HG03354 (cell line): ENCODE measurements at regions not wholly inside any gene's neighbourhood (a gene's known extent, or its start where the extent isn't known, plus 50 kb on each side); places are given as distances from the start of the nearest gene placed in this dataset.

Source experiments
- ATAC-seq: cut with Tn5 transposase; IDR thresholded peaks from one replicate; pipeline ENCODE4 v1.9.1; 2021; ENCODE audit warnings: mild to moderate bottlenecking; ENCODE audit not compliant: unreplicated experiment, poor library complexity, severe bottlenecking

DNA sequence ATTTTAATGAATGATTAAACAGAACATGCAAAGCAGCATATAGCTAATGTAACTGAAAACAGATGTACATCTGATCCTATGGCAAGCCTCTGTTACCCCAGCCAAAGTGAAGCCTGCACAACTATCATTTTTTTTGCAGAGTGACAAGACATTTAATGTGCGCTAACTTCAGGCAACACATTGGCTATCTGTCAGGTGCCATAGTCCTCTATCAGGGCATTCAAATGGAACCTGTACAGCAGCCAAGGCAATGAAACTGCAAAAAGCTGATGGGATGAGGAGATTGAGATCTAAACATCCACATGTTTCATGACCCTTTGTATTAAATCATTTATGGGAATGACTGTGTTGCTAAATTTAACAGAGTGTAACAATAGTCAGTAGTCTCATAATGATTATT, 1088.5 kb upstream of the TMEM132C start:
- no peak for ATAC-seq

DNA sequence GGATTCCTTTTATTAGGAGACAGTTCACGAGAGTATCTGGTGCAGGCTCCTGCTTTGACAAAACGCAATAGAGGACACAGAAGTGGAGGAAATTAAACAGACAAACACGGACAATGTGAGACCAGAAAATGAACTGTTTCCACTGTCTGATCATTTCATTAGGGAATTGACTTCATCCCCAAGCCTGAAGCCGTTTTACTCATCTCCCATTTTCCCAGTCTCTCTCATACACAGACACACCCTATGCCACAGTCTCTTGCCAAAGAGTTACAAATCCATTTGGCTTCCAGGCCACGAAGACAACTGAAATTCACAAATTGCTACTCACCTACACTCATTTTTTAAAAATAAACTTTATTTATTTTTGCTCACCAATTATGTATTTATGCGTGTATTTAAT, 1087.8 kb upstream of the TMEM132C start:
- ATAC-seq: no peak

DNA sequence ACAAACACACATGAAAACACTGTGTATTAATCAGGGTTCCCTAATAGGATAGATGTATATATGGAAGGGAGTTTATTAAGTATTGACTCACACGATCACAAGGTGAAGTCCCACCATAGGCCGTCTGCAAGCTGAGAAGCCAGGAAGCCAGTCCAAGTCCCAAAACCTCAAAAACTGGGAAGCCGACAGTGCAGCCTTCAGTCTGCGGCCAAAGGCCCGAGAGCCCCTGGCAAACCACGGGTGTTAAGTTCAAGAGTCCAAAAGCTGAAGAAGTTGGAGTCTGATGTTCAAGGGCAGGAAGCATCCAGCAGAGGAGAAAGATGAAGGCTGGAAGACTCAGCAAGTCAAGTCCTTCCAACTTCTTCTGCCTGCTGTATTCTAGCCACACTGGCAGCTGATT, 1085.0 kb upstream of the TMEM132C start:
- no peak for ATAC-seq

DNA sequence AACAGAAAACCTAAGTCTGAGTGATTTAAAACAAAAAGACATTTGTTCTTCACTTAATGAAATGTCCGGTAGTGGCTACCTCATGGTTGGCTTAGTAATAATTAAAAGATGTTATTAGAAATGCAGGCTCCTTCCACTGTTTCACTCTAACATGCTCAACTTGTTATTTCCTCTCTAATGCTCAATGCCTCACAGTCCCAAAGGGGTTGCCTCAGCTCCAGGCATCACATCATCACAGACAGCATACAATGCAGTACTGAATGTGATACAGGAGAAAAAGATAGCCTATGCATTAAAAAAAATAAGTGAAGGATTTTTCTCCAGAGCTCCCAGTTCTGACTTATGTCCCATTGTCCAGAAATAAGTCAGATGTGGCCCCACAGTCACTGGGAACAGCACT, 1077.0 kb upstream of the TMEM132C start:
- no peak for ATAC-seq

DNA sequence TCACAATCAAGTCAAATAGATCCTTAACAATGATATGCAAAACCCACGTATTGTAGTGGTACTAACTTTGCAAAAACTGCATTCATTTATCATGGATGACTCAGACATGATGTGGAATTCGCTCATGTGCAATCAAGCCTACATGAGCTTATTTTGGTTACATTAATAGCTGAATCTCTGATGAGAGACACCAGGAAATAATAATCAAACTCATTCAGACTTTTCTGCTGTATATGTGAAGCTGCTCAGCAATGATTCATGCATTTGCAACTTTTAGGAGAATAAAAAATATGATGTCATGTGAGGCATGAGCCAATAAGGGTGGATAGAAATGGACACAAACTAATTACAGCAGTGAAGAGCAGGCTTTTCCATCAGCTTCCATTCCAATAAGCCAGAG, 1075.8 kb upstream of the TMEM132C start:
- no peak for ATAC-seq

DNA sequence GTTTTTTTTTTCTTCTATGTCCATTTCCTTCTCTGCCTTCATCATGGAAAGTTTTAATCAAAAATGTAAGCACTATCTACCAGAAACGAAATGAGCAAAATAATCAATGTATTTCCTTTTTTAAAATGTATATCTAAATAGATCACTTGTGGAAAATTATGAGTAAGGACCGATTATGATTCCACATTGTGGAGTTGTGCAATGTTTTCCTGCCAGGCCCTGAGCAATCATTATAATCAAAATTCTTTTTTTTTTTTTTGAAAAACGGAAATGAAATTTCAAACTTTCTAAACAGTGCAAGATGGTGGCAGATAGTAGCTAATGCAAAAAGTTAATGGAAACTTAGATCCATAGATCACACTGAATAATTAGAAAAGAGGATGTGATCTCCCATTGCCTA, 1074.6 kb upstream of the TMEM132C start:
- ATAC-seq: no peak

DNA sequence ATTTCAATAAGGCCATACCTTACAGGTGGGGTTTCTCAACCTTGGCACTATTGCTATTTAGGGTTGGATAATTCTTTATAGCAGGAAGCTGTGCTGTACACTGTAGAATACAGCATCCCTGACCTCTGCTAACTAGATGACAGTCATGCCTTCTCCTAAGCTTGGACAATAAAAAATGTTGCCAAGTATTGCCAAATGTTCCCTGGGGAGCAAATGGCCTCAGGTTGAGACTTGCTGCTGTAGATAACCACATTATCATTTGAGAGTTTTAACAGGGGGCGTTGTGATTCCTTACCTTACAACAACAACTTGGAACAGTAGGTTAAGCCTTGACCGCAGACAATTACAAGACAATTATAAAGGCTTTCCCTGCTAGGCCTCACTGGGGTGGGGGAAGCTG, 1073.6 kb upstream of the TMEM132C start:
- ATAC-seq: no peak

DNA sequence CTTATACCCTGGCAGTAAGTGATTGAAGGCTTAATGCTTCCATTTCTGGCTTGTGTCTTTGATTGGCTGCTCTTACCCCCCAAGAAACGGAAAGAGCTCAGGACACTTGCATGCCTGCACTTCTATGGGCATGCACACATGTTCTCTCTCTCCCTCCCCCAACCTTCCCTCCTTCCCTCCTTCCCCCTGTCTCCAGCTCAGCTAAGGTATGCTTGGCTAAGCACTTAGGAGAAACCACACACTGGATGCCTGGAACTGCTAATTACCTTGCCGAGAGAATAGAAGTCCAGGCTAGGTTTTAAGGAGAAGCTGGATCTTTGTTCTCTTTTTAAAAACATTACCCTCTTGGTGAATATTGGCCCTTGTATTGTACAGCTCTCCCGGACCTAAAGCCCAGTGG, 1072.8 kb upstream of the TMEM132C start:
- ATAC-seq: no peak

DNA sequence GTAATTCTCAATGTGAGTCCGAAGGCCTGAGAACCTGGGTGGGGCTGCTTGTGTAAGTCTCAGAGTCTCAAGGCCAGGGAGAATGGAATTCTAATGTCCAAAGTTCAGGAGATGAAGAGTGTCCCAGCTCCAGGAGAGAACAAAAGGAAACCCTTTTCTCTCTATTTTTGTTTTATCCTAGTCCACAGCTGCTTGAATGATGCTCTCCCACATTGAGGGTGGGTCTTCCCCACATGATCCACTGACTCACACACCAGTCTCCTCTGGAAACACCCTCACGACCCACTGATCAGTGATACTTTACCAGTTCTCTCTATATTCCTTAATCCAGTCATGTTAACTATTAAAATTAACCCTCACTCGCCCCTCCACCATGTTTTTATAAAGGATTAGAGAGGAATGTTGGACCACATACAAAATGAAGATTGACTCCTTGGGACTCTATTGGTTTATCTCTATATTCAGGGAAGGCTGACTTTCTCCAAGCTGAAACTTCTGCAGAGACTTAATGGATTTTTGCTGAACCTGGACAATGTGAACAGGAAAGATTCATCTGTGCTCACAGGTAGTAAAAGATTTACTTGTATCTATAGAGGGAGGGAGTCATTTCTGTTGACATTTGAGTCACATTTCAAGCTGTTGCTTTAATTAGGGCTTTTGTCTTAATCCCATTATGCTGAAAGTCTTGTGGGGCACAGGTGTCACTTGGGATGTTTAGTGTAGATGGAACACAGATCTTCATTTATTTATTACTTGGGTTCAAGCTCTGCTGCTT, 1061.0 kb upstream of the TMEM132C start:
- no peak for ATAC-seq

DNA sequence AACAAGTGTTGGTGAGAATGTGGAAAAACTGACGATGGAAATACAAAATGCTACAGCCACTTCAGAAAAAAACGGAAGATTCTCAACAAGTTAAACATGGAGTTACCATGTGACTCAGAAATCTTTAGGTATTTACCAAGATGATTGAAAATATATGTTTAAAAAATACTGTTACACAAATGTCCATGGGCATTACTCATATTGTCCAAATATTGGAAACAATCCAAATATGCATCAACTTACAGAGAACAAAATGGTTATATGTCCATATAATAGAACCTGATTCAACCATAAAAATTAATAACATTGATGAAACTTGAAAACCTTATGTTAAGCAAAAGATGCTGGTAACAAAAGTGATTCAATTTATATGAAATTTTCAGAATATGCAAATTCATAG, 1057.7 kb upstream of the TMEM132C start:
- no peak for ATAC-seq

DNA sequence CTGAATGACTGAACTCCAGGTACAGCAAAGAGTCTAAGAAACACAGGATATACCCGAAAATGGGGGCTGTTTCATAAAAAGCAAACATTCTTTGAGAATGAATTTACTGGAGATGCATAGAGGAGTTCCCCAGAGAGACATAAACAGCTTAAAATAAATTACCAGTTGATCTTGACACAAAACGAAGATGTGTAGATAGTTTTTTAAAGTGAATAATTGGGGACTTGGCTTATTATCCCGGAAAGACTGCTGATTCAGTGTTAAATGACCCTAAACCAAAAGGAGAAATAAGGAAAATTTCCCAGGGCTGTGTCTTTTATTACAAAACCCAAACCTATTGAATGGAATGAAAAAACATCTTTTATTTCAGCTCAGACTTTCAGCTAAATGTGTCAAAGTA, 1052.8 kb upstream of the TMEM132C start:
- ATAC-seq: no peak

DNA sequence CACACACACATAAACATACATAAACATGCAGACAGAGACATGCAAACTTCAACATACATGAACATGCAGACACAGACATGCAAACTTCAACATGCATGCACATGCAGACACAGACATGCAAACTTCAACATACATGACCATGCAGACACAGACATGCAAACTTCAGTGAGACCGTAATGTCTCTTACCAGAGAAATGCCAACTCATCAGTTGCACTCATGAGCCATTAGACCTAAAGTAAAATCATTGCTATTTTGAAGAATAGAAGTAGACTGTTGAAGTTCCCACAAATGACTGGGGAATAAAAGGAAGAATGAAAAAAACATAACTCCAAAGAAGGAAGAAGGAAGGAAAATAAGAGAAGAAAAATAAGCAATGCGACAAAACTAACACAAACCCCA, 1044.0 kb upstream of the TMEM132C start:
- no peak for ATAC-seq

DNA sequence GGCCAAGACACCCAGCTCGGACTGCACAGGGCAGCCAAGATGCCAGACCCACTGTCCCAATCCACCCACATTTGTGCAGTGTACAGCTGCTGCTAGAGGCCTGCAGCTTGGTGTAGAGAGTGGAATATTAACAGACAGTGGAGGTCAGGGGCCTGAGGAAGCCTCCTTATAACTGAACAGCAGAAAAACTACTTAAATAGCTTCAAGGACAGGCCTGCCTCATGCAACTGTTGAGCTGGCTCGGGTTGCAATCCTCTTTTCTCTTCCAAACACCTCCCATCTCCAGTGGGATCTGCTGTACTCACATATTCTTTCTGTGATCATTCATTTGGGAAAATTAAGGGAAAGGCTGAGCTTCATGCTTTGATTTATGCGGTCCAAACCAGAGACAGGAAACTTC, 1043.2 kb upstream of the TMEM132C start:
- ATAC-seq: no peak

DNA sequence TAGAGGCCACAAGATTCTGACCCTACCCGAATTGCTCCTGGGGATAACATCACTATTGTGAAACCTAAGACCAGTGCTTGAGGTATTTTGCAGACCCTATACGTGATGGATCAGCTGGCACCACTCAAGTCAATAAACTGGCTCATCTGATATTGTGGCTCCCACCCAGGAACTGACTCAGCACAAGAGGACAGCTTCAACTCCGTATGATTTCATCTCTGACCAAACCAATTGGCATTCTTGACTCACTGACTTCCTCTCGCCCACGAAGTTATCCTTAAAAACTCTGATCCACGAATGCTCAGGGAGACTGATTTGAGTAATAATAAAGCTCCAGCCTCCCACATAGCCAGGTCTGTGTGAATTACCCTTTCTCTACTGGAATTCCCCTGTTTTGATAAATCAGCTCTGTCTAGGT, 1036.1 kb upstream of the TMEM132C start:
- ATAC-seq: no peak

DNA sequence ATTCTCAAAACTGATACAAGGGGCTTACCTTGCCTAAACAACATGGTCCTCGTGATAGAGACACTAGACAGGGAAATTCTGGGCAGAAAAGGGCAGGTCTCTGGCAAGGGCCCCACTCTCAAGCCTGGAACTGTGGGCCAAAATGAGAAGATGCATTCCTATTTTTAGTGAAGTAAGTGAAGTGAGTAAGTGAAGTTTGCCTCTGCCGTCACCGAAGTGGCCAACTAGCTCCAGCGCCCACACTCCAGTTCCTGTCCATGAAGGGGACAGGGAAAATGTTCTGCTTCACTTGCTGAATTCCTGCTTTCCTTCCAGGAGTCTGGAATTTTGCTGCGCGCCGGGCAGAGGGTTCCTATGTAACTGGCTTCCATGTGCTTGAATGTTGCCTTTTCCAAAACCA, 1035.6 kb upstream of the TMEM132C start:
- ATAC-seq: no peak

DNA sequence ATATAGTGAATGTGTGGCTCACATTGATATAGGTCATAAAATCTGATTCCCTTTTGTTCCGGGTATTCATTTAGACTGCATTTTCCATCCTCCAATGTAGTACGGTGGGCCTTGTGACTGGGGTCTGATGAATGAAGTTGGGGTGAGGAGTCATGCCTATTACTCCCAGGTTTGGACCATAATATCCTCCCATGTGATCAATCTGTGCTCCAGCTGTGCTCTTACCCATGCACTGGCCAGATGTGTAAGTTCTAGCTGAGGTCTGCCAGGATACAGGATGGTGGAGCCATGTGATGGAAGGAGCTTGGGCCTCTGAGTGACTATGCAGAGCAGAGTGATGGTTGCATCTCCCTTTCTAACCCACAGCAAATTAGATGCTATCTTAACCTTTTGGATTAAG, 1034.0 kb upstream of the TMEM132C start:
- ATAC-seq: no peak

DNA sequence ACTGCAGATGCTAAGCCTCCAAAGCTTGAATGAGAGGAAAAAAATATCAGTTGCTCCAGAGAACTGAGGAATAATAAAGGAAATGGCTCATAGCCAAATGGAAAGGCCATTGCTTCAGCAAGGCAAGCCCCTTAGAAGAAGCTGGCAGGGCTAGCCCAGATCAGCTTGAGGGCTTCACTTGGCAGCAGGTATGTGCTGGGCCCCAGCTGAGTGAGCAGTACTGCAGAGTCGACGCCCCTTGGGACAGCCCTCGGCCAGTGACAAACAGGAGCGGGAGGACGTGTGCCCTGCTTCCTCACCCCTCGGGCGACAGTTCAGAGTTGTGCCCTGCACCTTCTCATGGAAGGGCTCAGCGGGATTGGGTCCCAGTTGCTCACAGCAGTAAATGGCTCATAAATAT, 1031.2 kb upstream of the TMEM132C start:
- no peak for ATAC-seq

DNA sequence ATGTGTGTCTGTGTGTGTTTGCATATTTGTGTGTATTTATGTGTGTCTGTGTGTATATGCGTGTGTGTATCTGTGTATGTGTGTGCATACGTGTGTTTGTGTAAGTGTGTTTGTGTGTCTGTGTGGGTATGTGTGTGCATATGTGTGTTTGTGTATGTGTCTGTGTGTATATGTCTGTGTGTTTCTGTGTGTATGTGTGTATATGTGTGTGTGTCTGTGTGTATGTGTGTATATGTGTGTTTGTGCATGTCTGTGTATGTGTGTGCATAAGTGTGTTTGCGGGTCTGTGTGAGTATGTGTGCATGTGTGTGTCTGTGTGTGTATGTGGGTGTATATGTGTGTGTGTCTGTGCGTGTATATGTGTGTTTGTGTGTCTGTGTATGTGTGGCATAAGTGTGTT, 1030.5 kb upstream of the TMEM132C start:
- ATAC-seq: no peak

DNA sequence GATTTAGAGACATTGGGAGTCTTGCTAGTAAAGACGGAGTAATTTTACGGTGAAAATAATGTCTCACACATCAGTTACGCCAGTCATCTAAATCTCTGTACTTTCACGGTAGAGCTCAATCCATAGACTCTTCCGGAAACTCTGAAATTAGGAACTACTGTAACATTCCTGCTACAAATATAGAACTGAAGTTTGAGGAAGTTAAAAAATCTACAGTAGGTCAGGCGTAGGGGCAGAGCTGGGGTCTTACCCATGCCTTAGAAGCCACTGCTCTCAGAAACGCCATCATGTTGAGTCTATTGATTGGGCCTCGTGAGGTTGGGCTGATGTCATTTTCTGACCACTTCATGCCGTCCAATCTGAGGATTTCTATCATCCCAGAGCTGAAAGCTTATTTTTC, 1029.8 kb upstream of the TMEM132C start:
- no peak for ATAC-seq

DNA sequence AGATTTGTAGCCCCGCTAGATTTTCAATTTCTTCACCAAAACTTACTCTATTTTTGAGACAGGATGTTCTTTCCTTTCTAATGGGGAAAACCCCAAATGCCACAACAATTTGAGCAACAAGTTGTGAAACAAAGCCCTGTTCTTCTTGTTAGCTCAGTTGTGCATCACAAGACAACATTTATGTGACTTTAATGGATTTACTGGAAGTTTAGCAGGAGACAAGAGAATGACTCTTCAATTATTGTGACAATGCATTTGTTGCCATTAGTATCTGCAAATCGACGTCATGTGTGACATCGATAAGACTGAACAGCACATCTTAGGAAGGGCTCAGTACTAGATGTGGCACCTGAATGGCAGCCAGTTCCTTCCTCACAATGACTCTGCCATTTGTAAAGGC, 1028.9 kb upstream of the TMEM132C start:
- ATAC-seq: no peak

DNA sequence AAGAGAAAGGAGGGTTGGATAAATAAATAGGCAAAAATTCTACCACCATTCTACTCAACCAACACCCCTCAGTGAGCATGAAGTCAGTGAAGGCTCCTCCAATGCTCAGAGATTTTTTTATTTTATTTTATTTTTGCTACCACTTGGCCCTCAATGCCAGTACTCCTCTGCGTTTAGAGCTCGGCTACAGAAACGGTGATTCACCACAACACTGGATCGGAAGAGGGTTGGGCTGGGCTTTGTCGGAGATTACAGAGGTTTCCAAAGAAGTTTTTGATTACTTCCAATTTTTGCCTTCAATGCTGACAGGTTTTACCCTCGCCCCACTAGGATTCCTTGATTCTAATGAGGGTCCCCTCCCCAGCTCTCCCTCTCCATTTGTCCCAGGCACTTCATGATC, 1027.2 kb upstream of the TMEM132C start:
- no peak for ATAC-seq

DNA sequence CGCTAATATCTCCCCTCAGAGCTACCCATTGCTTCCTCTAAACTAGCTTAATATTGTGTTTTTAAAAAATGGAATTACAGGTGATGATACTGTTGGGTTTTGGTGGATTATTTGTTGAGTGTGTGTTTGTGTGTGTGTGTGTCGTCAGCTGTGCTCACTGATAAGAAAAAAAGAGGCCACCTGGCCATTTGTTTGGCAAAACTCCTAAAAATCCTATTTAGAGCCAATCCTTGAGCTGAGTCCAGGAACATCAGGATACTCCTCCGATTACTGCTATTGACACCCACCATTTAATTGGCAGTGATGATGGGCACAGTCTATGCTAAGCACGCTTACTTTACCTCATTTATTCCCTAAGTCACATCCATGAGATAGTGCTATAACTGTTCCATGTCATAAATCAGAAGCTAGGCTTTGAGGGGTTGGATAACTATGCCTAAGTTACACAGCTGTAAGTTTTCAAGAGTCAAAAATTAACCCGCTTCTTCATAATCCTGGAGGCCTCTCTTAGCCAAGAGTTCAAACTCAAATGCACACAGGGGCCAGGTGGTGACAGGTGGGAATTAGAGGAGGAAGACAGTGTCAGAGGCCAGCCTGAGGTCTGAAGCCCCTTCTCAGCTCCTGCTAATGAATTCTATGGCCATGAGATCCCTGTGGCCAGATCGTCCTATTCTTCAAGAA, 1026.6 kb upstream of the TMEM132C start:
- ATAC-seq: no peak
